K562 (cell line): ENCODE measurements at regions not wholly inside any gene's neighbourhood (a gene's known extent, or its start where the extent isn't known, plus 50 kb on each side); places are given as distances from the start of the nearest gene placed in this dataset.

Experiments used
- ATAC-seq: fragments of 200-7000 bp; cut with Tn5 transposase; 3 replicates; pipeline ENCODE4 v1.9.1; 2020; ENCODE audit warnings: moderate library complexity
- BruUV-seq: library from RNA; stranded (reverse); fragments of 400-500 nt; replicated peaks from 2 replicates; lab custom pipeline; 2021; lab: Mats Ljungman, UMichigan
- CTCF ChIA-PET: fragments of 300-600 bp; formaldehyde crosslinking; extraction: SDS; loops from one replicate; lab custom pipeline; 2021; ENCODE audit warnings: low intra/inter-chr PET ratio; lab: Yijun Ruan, JAX
- POLR2A ChIA-PET: fragments of 300-600, 350-650 bp; sonication (Branson Sonifier 250); formaldehyde crosslinking; extraction: SDS; loops from one replicate; lab custom pipeline; 2021; ENCODE audit warnings: antibody characterized with exemption, inconsistent platforms; lab: Yijun Ruan, JAX
- DNase-seq, 4 experiments: peaks; one replicate each; pipeline versions ENCODE4 v3.0.0 to v3.0.0-alpha.2; 2011 to 2018; ENCODE audit warnings: low spot score in 3 of 4, mixed read lengths in 3 of 4; ENCODE audit errors: extremely low read depth in 1 of 4
- FAIRE-seq: peaks from 2 replicates; lab custom pipeline; 2011; peaks lifted over from hg19 to GRCh38; lab: Jason Lieb, UNC
- H2AFZ ChIP-seq: 2 replicates; pipeline ENCODE4 v1.6.0; 2011; ENCODE audit warnings: low read depth, low read length, control low read depth, inconsistent platforms
- H3K27ac ChIP-seq: fragments of 200-600 bp; 3 replicates; pipeline ENCODE4 v1.8.0; 2011; ENCODE audit warnings: low read depth, mild to moderate bottlenecking, control low read depth, inconsistent platforms, low read length, moderate library complexity, mixed read lengths; ENCODE audit errors: extremely low read depth
- H3K27me3 ChIP-seq, 2 experiments: fragments of 300-600 bp in 1 of 2; 2 replicates in 1 of 2; 3 replicates in 1 of 2; pipeline versions ENCODE4 v1.6.0 to v1.8.0; 2011; ENCODE audit warnings: inconsistent platforms in 2 of 2, low read length in 2 of 2, mild to moderate bottlenecking in 1 of 2, mixed read lengths in 1 of 2, moderate library complexity in 1 of 2; ENCODE audit not compliant: control insufficient read depth in 2 of 2, insufficient read depth in 2 of 2
- H3K36me3 ChIP-seq: fragments of 300-600 bp; 3 replicates; pipeline ENCODE4 v1.8.0; 2011; ENCODE audit warnings: mild to moderate bottlenecking, low read length, inconsistent platforms; ENCODE audit not compliant: control insufficient read depth, insufficient read depth
- H3K4me1 ChIP-seq, 2 experiments: fragments of 200-600 bp in 1 of 2; replicated peaks in 1 of 2; 2 replicates in 1 of 2; 3 replicates in 1 of 2; pipeline versions ENCODE4 v1.5.1 to v1.8.0; 2011; ENCODE audit warnings: inconsistent platforms in 2 of 2, low read length in 2 of 2, mild to moderate bottlenecking in 1 of 2, mixed read lengths in 1 of 2, moderate library complexity in 1 of 2; ENCODE audit not compliant: control insufficient read depth in 2 of 2, insufficient read depth in 2 of 2
- H3K4me2 ChIP-seq: 2 replicates; pipeline ENCODE4 v1.6.1; 2011; ENCODE audit warnings: low read length, control low read depth, inconsistent platforms, mixed read lengths; ENCODE audit not compliant: insufficient read depth
- H3K4me3 ChIP-seq: fragments of 200-600 bp; sonication (generic), shearing (Covaris generic); 2 replicates; pipeline ENCODE4 v1.5.1; 2016; ENCODE audit warnings: control low read depth, inconsistent platforms
- H3K79me2 ChIP-seq: fragments of 200-600 bp; 3 replicates; pipeline ENCODE4 v1.8.0; 2011; ENCODE audit warnings: low read length, inconsistent platforms; ENCODE audit not compliant: control insufficient read depth, insufficient read depth
- H3K9ac ChIP-seq, 2 experiments: 2 replicates each; pipeline versions ENCODE4 v1.6.0 to v1.6.1; 2011; ENCODE audit warnings: low read depth in 2 of 2, low read length in 2 of 2, control low read depth in 1 of 2, inconsistent platforms in 1 of 2, mild to moderate bottlenecking in 1 of 2, mixed read lengths in 1 of 2; ENCODE audit not compliant: insufficient read depth in 1 of 2
- H3K9me1 ChIP-seq: one replicate; pipeline ENCODE4 v1.6.0; 2011; ENCODE audit warnings: inconsistent platforms, mild to moderate bottlenecking, low read length, moderate library complexity; ENCODE audit not compliant: control insufficient read depth, insufficient read depth
- H3K9me3 ChIP-seq: replicated peaks from 2 replicates; pipeline ENCODE4 v1.5.1; 2011; ENCODE audit warnings: low read depth, low read length, inconsistent platforms; ENCODE audit not compliant: control insufficient read depth, insufficient read depth
- H4K20me1 ChIP-seq: replicated peaks from 2 replicates; pipeline ENCODE4 v1.6.1; 2011; ENCODE audit warnings: low read length, inconsistent platforms, mixed read lengths; ENCODE audit not compliant: control insufficient read depth, insufficient read depth
- CREB3 ChIP-seq: fragments of 450-650 bp; conservative IDR thresholded peaks from 2 replicates; pipeline ENCODE4 v1.6.1; 2016; ENCODE audit warnings: missing genetic modification characterization, low read depth, mild to moderate bottlenecking, missing compliant biosample characterization, moderate library complexity
- MCM3 ChIP-seq: fragments of 450-650 bp; IDR thresholded peaks from 2 replicates; pipeline ENCODE4 v1.6.1; 2016
- MECOM ChIP-seq: fragments of 250-450 bp; sonication (Bioruptor Pico); IDR thresholded peaks from 2 replicates; pipeline ENCODE4 v1.8.0; 2022; ENCODE audit warnings: inconsistent platforms
- MYBL2 ChIP-seq, 2 experiments: fragments of 450-650 bp in 1 of 2; sonication (generic) in 1 of 2; formaldehyde crosslinking in 1 of 2; IDR thresholded peaks; 2 replicates each; pipeline versions ENCODE4 v1.6.1 to v1.8.1; 2017 to 2022; ENCODE audit warnings: borderline replicate concordance in 1 of 2, inconsistent platforms in 1 of 2, low read depth in 1 of 2, mild to moderate bottlenecking in 1 of 2, missing genetic modification reagents in 1 of 2, moderate library complexity in 1 of 2
- NELFE ChIP-seq: IDR thresholded peaks from 2 replicates; pipeline ENCODE4 v1.6.1; 2011; ENCODE audit warnings: mild to moderate bottlenecking; ENCODE audit not compliant: insufficient read depth, insufficient read length
- NFYB ChIP-seq: IDR thresholded peaks from 2 replicates; pipeline ENCODE4 v1.6.1; 2011; ENCODE audit warnings: mild to moderate bottlenecking, moderate library complexity; ENCODE audit not compliant: insufficient read length; ENCODE audit errors: extremely low read depth
- ZNF609 ChIP-seq: sonication (generic); formaldehyde crosslinking; IDR thresholded peaks from 2 replicates; pipeline ENCODE4 v1.8.1; 2023; ENCODE audit warnings: missing genetic modification reagents, mild to moderate bottlenecking, borderline replicate concordance
- ZNF785 ChIP-seq: fragments of 250-450 bp; sonication (Bioruptor Pico); IDR thresholded peaks from 2 replicates; pipeline ENCODE4 v1.4.0; 2020; ENCODE audit warnings: mild to moderate bottlenecking
- WGBS: fragments of 100-300 bp; shearing (Covaris generic); methylation state at CpG from one replicate; pipeline ENCODE4 v1.1.6; 2016; ENCODE audit warnings: low coverage, mixed read lengths; ENCODE audit not compliant: insufficient coverage; ENCODE audit errors: missing lambda C conversion rate; 5-methylcytosine and 5-hydroxymethylcytosine counted together
- in situ Hi-C: fragments of 300-500 bp; cut with MboI; formaldehyde crosslinking; loops from 4 replicates; pipeline ENCODE4 v1.15.0; 2018; ENCODE audit warnings: inconsistent platforms, mixed read lengths
- intact Hi-C: fragments of 100-400 bp; cut with micrococcal nuclease; formaldehyde crosslinking; loops from 2 replicates; pipeline ENCODE4 v1.14.2; 2022
- TF ChIP-seq, protein P1 (sequence below): fragments of 200-400 bp; formaldehyde crosslinking; IDR thresholded peaks from 2 replicates; pipeline ENCODE4 v1.6.1; 2017; ENCODE audit warnings: mild to moderate bottlenecking, low read depth, low read length, moderate library complexity
- TF ChIP-seq, protein P2 (sequence below): fragments of 450-650 bp; IDR thresholded peaks from 2 replicates; pipeline ENCODE4 v1.6.1; 2016; ENCODE audit warnings: antibody characterized with exemption

DNA sequence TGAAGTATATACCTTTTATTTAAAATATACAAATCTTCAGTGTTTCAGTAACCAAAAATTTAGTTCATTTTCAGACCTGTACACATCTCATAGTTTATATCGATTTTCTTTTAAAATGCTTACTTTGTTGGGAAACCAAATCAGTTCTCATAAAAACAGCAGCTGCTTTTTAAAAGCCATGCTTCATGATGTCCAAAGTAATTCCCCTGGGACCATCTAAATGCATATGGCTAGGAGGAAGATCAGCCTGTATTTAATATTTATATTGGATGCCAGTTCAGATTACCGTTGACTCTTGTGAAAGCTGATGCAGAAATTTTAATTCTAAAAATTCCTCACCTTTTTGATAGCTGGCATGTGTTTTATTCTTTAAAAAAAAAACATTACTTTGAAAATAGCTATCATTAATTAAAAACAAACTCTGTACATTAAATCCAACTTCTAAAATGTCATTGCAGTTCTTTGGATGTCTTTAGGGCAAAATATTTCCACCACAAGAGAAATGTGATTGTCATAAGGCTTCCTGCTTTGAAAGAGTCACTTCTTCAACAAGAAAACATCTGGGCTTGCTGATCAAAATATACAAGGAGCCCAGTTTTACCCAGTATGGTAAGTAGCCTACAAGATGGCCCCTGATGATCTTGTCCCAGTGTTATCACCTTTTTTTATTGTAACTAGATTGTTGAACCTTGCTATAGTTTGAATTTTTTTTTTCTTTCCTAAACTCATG lies 1242.9 kb upstream of the CDH6 start:
- 10% methylated on average over 2 of the region's 2 CpGs for WGBS
- FAIRE-seq (no peak), DNase-seq (no peak), ATAC-seq (no peak)
- Histone ChIP-seq H4K20me1 (no peaks in the 10 kb centered on the region), H3K27me3 (no peaks in the 10 kb centered on the region), H3K4me1 (no peaks in the 10 kb centered on the region), H3K36me3 (no peaks in the 10 kb centered on the region), H3K9ac (no peak overlapping the region), H3K9me3 (no peaks in the 10 kb centered on the region), H3K4me3 (no peak overlapping the region), H3K79me2 (no peaks in the 10 kb centered on the region), H2AFZ (no peak overlapping the region), H3K9me1 (no peaks in the 10 kb centered on the region), H3K4me2 (no peak overlapping the region), H3K27ac (no peak overlapping the region)
- intact Hi-C loops, result no loop called here
- ChIA-PET CTCF (no interaction called here), POLR2A (no interaction called here)
- no TSS peak for BruUV-seq
- in situ Hi-C loops, result no loop called here
- TF ChIP-seq ZNF785 (CRISPR knock-in tag) (no peak), NELFE (no peak), MCM3 (no peak), MECOM (no peak), MYBL2 (IDR thresholded peaks at IDR 0.05; ENCODE audit: low read depth) (no peak), MYBL2 (CRISPR knock-in tag; IDR thresholded peaks at IDR 0.05; ENCODE audit: borderline replicate concordance) (no peak), CREB3 (tag) (no peak), NFYB (no peak), ZNF609 (CRISPR knock-in tag) (no peak)
- TF ChIP-seq, protein P1, sequence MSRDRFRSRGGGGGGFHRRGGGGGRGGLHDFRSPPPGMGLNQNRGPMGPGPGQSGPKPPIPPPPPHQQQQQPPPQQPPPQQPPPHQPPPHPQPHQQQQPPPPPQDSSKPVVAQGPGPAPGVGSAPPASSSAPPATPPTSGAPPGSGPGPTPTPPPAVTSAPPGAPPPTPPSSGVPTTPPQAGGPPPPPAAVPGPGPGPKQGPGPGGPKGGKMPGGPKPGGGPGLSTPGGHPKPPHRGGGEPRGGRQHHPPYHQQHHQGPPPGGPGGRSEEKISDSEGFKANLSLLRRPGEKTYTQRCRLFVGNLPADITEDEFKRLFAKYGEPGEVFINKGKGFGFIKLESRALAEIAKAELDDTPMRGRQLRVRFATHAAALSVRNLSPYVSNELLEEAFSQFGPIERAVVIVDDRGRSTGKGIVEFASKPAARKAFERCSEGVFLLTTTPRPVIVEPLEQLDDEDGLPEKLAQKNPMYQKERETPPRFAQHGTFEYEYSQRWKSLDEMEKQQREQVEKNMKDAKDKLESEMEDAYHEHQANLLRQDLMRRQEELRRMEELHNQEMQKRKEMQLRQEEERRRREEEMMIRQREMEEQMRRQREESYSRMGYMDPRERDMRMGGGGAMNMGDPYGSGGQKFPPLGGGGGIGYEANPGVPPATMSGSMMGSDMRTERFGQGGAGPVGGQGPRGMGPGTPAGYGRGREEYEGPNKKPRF, result no peak
- TF ChIP-seq, protein P2, sequence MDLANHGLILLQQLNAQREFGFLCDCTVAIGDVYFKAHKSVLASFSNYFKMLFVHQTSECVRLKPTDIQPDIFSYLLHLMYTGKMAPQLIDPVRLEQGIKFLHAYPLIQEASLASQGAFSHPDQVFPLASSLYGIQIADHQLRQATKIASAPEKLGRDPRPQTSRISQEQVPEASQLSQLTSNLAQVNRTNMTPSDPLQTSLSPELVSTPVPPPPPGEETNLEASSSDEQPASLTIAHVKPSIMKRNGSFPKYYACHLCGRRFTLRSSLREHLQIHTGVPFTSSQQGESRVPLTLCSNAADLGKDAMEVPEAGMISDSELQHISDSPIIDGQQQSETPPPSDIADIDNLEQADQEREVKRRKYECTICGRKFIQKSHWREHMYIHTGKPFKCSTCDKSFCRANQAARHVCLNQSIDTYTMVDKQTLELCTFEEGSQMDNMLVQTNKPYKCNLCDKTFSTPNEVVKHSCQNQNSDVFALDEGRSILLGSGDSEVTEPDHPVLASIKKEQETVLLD, result no peak
